ENCODE measurements at regions not wholly inside any gene's neighbourhood (a gene's known extent, or its start where the extent isn't known, plus 50 kb on each side); places are given as distances from the start of the nearest gene placed in this dataset.
A peak's percentile ranks its signal among the peaks of the same experiment; 100 is the strongest.

DNA sequence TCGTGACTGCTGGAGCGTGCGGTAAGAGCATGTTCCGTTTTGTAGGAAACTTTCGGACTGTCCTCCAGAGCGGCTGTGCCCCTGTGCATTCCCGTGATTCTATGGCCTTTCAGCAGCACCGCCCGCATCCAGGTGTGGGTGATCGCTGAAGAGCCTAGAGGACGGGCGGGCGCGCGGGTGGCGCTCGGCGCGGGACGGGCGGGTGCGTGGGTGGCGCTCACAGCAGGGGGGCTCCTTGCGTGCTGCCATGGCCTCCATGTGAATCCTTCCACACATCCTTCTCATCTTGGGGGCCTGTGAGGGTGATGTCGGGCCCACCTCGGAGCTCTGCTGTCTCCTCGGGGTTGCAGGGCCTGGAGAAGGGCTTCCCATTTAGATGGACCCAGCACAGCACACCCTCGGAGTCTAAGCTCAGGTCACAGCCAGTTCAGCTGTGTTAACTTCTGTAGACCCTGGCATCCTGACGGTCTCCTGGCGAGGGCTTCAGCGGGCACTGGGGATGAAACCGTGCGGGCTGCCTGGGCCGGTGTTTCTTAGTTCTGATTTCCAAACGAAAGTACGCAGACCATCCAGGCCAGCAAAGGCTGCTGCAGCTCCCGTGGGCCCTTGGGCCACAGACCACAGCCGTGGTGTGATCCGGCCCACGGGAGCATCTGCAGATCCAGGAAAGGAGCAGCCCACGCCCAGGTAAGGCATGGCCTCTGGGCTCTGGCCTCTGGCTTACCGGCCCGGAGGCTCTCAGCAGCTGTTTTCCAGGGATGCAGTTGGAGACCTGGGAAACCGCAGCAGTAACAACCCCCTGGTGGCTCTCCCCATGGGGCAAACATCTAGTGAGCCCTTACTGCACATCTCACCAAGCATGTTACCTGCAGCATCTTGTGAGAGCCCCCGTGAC lies 339.4 kb downstream of the FOXL1 start:
- Histone ChIP-seq H3K4me1 (ENCODE audit: insufficient read depth) (peaks cover 13% of the 10 kb centered on the region), H3K4me3 (no peak overlapping the region), H3K9me2 (replicated peaks; ENCODE audit: insufficient read depth) (no peaks in the 10 kb centered on the region), H3K9me3 (ENCODE audit: low read depth) (no peaks in the 10 kb centered on the region), H4K20me1 (ENCODE audit: insufficient read depth, poor library complexity, severe bottlenecking) (no peaks in the 10 kb centered on the region), H3K79me2 (no peaks in the 10 kb centered on the region), H3K36me3 (replicated peaks; ENCODE audit: insufficient read depth, low read depth) (no peaks in the 10 kb centered on the region), H3K27ac (no peak overlapping the region), H3K4me2 (no peak overlapping the region), H3K27me3 (no peaks in the 10 kb centered on the region), H2AFZ (no peak overlapping the region)
- TF ChIP-seq EZH2 (IDR thresholded peaks at IDR 0.05; ENCODE audit: borderline replicate concordance) (no peak), EZH2phosphoT487 (IDR thresholded peaks at IDR 0.05; ENCODE audit: low read depth, severe bottlenecking, unreplicated experiment) (no peak)
- TF ChIP-seq, protein P1, sequence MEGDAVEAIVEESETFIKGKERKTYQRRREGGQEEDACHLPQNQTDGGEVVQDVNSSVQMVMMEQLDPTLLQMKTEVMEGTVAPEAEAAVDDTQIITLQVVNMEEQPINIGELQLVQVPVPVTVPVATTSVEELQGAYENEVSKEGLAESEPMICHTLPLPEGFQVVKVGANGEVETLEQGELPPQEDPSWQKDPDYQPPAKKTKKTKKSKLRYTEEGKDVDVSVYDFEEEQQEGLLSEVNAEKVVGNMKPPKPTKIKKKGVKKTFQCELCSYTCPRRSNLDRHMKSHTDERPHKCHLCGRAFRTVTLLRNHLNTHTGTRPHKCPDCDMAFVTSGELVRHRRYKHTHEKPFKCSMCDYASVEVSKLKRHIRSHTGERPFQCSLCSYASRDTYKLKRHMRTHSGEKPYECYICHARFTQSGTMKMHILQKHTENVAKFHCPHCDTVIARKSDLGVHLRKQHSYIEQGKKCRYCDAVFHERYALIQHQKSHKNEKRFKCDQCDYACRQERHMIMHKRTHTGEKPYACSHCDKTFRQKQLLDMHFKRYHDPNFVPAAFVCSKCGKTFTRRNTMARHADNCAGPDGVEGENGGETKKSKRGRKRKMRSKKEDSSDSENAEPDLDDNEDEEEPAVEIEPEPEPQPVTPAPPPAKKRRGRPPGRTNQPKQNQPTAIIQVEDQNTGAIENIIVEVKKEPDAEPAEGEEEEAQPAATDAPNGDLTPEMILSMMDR (IDR thresholded peaks at IDR 0.05; ENCODE audit: poor library complexity) = no peak
- DNase-seq (ENCODE audit: low spot score) = no peak
- WGBS (ENCODE audit: low lambda C conversion rate, missing lambda C conversion rate) = 95% methylated on average over 37 of the region's 45 CpGs

DNA sequence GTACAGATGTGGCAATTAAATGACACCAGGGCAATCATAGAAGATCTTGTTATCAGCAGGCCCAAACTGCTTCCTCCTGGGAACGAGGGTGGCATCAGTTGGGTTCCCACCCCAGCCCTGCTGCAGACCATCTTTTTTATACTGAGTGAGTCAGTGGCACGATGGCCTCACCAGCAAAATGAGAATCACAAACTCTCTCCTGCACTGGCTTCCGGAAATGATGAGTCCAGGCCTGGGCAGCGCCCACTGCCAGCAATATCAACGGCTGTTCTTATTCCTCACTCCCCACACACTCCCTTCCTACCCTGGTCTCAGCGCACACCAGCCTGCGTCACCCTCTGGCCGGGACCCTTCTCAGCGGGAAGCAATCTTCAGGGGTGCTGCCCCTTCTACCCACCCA lies 340.3 kb downstream of the FOXL1 start:
- Histone ChIP-seq H3K4me1 (ENCODE audit: insufficient read depth) (peaks cover 13% of the 10 kb centered on the region), H3K9me2 (replicated peaks; ENCODE audit: insufficient read depth) (no peaks in the 10 kb centered on the region), H3K9me3 (ENCODE audit: low read depth) (no peaks in the 10 kb centered on the region), H3K36me3 (replicated peaks; ENCODE audit: insufficient read depth, low read depth) (no peaks in the 10 kb centered on the region), H3K79me2 (no peaks in the 10 kb centered on the region), H4K20me1 (ENCODE audit: insufficient read depth, poor library complexity, severe bottlenecking) (no peaks in the 10 kb centered on the region), H3K4me2 (no peak overlapping the region), H3K27ac (peak overlapping the region; percentile 58), H2AFZ (no peak overlapping the region), H3K4me3 (no peak overlapping the region), H3K27me3 (peaks cover 2% of the 10 kb centered on the region)
- no peak for DNase-seq (ENCODE audit: low spot score)
- WGBS (ENCODE audit: low lambda C conversion rate, missing lambda C conversion rate) = 88% methylated on average over 9 of the region's 9 CpGs
- TF ChIP-seq, protein P1 (IDR thresholded peaks at IDR 0.05; ENCODE audit: poor library complexity) = no peak
- TF ChIP-seq EZH2 (IDR thresholded peaks at IDR 0.05; ENCODE audit: borderline replicate concordance) (no peak), EZH2phosphoT487 (IDR thresholded peaks at IDR 0.05; ENCODE audit: low read depth, severe bottlenecking, unreplicated experiment) (no peak)

DNA sequence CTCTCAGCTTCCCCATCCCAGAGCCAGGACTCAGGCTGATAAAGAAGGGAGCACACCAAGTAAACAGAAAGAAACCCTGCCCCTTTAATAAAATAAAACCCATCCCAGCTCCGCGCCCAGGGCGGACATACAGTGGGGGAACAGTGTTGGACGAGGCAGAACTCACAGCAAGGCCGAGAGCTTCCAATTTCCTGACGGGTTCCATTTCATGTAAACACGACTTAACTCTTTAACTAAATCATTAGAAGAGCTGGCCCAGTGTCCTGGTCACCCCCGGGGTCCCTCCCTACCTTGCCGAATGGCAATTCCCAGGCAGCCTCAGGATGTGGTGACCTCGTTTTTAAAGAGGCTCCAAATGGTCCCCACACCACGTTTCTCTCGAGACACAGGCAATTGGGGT lies 340.7 kb downstream of the FOXL1 start:
- no peaks in the 10 kb centered on the region for H3K9me3 ChIP-seq (ENCODE audit: low read depth)
- H3K36me3 ChIP-seq (replicated peaks; ENCODE audit: insufficient read depth, low read depth) = no peaks in the 10 kb centered on the region
- H3K27me3 ChIP-seq = peaks cover 2% of the 10 kb centered on the region
- 55% methylated on average over 12 of the region's 12 CpGs for WGBS (ENCODE audit: low lambda C conversion rate, missing lambda C conversion rate)
- H3K79me2 ChIP-seq = no peaks in the 10 kb centered on the region
- H3K4me1 ChIP-seq (ENCODE audit: insufficient read depth) = peaks cover 13% of the 10 kb centered on the region
- H3K9me2 ChIP-seq (replicated peaks; ENCODE audit: insufficient read depth) = no peaks in the 10 kb centered on the region
- peak overlapping the region; percentile 58 for H3K27ac ChIP-seq
- TF ChIP-seq, protein P1 (IDR thresholded peaks at IDR 0.05; ENCODE audit: poor library complexity) = no peak
- TF ChIP-seq EZH2phosphoT487 (IDR thresholded peaks at IDR 0.05; ENCODE audit: low read depth, severe bottlenecking, unreplicated experiment) (no peak), EZH2 (IDR thresholded peaks at IDR 0.05; ENCODE audit: borderline replicate concordance) (no peak)
- peak overlapping the region; percentile 35 for H2AFZ ChIP-seq
- H3K4me2 ChIP-seq = peak overlapping the region; percentile 25
- DNase-seq (ENCODE audit: low spot score) = no peak
- H3K4me3 ChIP-seq = no peak overlapping the region
- no peaks in the 10 kb centered on the region for H4K20me1 ChIP-seq (ENCODE audit: insufficient read depth, poor library complexity, severe bottlenecking)

All from hepatocyte (in vitro differentiated cells).